Pulmonary artery endothelial cell (primary cell): ENCODE measurements at regions not wholly inside any gene's neighbourhood (a gene's known extent, or its start where the extent isn't known, plus 50 kb on each side); places are given as distances from the start of the nearest gene placed in this dataset.
"Not testable (repeated sequence)": the region's sequence is repeated elsewhere in the genome, so short reads cannot be mapped to it uniquely, and the experiment has no call there.

Experiments used
- DNase-seq: peaks from one replicate; pipeline ENCODE4 v3.0.0-alpha.2; 2011; ENCODE audit warnings: low read depth, low spot score

DNA sequence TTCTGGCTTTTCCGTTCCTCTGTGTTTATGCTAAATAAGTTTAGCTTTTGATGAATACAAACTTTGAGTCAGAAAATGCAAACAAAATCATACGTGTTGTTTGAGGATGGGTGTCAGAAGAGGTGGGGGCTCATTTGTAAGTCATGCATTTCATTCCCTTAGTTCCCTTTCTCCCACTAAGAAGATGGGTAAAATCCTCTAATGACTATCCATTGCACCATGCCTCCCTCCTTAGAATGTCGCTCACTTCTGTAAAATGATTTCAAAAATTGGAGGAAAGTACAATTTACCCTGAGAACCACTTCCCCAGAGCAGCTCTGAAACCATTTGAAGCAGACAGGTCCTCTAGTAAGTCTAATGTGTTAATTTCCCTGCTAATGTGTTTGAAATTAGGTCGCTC is 629.6 kb upstream of the VRK2 start:
- DNase-seq = no peak

DNA sequence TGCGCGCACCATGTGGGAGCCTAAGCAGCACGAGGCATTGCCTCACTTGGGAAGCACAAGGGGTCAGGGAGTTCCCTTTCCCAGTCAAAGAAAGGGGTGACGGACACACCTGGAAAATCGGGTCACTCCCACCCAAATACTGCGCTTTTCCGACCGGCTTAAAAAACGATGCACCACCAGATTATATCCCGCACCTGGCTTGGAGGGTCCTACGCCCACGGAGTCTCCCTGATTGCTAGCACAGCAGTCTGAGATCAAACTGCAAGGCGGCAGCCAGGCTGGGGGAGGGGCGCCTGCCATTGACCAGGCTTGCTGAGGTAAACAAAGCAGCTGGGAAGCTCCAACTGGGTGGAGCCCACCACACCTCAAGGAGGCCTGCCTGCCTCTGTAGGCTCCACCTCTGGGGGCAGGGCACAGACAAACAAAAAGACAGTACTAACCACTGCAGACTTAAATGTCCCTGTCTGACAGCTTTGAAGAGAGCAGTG is 627.7 kb upstream of the VRK2 start:
- not testable (repeated sequence) for DNase-seq

DNA sequence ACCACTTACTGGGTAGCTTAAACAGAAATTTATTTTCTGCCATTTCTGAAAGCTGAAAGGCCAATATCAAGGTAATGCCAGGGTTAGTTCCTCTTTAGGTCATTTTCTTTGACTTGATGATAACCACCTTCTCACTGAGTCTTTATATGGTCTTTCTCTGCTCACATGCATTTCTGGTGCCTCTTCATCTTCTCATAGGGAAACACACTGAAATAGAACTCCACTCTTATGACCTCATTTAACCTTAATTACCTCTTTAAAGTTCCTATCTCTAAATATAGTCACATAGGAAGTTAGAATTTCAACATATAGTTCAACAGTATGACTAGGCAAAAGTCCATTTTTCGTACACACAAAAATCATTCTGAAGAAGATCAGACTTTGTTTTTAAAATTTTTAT is 616.8 kb upstream of the VRK2 start:
- no peak for DNase-seq

GRCh38 chr2:57432528-57432927 is 614.1 kb upstream of the VRK2 start:
- DNase-seq = no peak

DNA sequence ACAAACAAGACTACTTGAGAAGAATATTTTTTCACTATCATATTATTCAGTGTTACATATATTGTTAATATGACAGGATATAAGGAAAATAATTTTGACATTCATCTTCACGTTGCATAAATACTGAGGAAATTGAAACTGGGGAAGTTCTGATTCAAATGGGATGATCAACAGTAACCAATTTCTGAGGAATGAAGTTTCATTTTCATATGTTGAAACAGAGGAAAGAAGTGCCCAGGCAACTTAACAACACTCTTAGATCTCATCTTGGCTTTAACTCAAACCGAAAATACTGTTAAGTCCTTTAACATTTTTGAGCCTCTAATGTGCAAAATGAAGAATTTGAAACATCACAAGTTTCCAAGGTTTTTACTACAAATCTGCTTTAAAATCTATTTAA is 612.2 kb upstream of the VRK2 start:
- no peak for DNase-seq

DNA sequence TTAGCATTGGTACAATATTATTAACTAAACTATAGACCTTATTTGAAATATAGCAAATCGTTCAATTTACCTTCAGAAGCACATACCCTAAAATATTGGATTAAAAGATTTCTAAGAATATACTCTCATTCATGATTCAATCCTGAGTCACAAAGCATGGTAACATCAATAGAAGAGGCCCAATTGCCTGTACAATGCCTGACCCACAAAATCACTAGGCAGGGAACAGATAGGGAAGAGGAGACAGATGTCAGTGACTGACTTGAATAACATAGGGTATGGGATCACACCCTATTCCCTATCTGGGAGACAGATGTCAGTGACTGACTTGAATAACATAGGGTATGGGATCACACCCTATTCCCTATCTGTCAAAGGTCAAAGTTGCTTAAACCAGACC is 611.6 kb upstream of the VRK2 start:
- no peak for DNase-seq

GRCh38 chr2:57437077-57437476 is 609.5 kb upstream of the VRK2 start:
- DNase-seq = no peak

DNA sequence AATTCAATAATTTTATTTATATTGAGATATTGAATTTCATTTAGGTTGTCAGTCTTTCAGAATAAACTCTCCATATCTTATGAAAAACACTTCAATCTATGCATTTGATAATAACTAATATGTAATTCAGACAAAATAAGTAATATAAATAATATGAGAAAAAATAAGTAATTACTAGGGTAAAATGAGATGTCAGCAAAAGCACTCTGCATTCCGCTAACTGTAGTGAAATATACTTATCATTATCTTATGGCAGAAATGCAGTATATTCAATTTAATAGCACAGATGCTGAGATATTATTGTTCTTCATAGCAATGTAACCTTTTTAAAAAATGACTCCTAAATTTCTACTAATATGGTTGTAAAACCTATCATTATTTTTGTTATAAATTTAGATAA is 606.2 kb upstream of the VRK2 start:
- no peak for DNase-seq

GRCh38 chr2:57443086-57443485 is 603.5 kb upstream of the VRK2 start:
- DNase-seq = no peak

DNA sequence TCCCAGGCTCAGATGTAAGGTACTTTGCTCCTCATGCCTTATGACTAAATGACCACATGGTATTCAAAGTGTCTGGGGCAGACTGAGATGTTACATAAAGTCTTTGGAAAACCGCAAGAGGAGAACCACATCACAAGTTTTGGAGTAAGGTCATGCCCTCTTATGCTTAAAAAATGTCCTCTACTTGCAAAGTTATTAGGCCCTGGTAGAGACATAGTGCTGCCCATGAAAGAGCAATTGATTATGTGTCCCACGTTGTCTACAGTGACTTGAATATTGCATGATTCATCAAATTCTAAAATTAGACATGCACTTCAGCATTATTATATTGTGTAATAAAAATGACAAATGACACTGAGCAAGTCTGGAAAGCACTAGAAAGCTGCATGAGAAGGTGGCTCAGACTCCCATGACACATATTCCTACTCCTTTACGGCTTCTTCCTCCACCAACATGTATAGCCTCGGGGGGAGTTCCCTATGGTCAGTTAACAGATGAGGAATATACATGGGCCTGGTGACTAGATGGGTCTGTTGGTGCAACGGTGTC is 602.6 kb upstream of the VRK2 start:
- DNase-seq = no peak

- no peak for DNase-seq
Observed at GRCh38 chr2:57444752-57445430, 601.7 kb upstream of the VRK2 start.

GRCh38 chr2:57448816-57449215 is 597.8 kb upstream of the VRK2 start:
- no peak for DNase-seq

DNA sequence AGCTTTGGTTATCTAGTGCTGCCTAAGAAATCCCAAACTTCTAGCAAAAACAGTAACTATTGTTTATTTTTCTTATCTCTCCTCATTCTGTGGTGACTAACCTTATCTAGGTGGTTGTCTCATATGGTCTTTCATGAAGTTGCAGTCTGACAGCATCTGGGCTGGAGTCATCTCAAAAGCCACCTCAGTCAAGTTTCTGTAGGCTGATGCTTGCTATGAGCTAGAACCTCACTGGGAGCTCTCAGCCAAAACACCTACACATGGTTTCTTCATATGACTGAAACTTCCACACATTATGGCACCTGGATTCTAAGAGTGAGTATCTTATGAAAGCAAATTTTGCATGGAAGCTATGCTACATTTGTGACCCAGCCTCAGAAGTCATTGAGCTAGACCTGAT is 596.4 kb upstream of the VRK2 start:
- no peak for DNase-seq

DNA sequence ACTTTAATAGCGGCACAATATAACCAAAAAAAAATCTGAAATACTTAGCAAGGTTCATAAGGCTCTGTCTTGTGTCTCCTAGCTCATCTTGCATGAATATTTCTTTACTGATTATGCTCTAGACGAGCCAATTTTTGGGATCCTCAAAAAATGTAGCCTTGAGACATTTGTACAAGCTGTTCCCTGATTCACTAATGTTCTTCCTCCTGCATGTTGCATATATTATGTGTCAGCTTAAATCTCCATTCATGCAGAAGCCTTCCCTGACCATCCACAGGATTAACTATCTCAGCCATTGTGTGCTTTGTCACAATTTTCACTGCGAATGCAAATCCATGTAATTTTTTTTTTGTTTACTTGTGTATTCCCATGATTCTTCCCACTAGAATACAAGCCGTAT is 594.0 kb upstream of the VRK2 start:
- DNase-seq = no peak

GRCh38 chr2:57453945-57454344 is 592.7 kb upstream of the VRK2 start:
- no peak for DNase-seq

GRCh38 chr2:57460396-57461276 is 586.0 kb upstream of the VRK2 start:
- DNase-seq = no peak

- DNase-seq = no peak
Observed at GRCh38 chr2:57461624-57462023, 585.0 kb upstream of the VRK2 start.

- no peak for DNase-seq
Observed at GRCh38 chr2:57465067-57465466, 581.5 kb upstream of the VRK2 start.

GRCh38 chr2:57465967-57466366 is 580.6 kb upstream of the VRK2 start:
- DNase-seq = no peak

- DNase-seq = no peak
Observed at GRCh38 chr2:57475391-57475790, 571.2 kb upstream of the VRK2 start.

GRCh38 chr2:57479981-57480380 is 566.6 kb upstream of the VRK2 start:
- no peak for DNase-seq

DNA sequence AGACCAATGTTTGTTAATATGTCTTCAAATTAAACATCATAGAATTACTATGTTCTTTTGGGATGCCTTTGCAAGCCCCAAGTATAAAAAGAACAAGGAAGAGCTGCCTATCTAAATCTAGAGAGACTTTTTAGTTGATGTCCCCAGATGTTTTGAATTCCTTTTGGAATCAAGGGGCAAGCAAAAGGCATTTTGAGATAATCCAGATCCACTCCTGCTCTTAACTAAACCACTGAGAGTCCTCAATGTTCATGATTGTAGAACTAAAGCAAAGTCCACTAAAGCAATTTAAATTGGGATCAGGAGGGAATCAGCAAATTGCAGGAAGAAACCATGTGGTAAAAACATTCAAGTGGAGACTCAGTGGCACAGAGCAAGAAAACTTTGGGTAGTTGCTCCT is 558.5 kb upstream of the VRK2 start:
- DNase-seq = no peak

DNA sequence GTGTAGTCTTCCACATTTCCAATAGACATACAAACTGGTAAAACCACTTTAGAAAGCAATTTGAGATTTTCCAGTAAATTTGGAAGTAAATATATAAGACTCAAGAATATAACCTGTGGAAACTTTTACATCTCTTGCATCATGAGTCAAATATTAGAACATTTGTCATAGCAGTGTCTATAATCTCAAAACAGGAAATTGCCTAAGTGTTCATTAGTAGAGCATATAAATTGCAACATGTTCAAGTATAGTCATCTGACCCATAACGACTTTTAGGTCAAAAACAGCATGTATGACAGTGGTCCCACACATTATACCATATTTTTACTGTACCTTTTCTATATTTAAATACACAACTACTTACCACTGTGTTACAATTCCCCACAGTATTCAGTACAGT is 555.9 kb upstream of the VRK2 start:
- DNase-seq = no peak
